Smooth muscle cell (in vitro differentiated cells): ENCODE measurements at regions not wholly inside any gene's neighbourhood (a gene's known extent, or its start where the extent isn't known, plus 50 kb on each side); places are given as distances from the start of the nearest gene placed in this dataset.

Experiments
- DNase-seq: peaks from one replicate; lab custom pipeline; 2025; ENCODE audit not compliant: unreplicated experiment; lab: John Stamatoyannopoulos, UW
- H2AFZ ChIP-seq: fragments of 200-600 bp; sonication (generic); 2 replicates; pipeline ENCODE4 v1.6.0; 2016; ENCODE audit warnings: antibody characterized with exemption, low read depth, mild to moderate bottlenecking
- H3F3A ChIP-seq: fragments of 200-600 bp; sonication (generic); 2 replicates; pipeline ENCODE4 v1.6.0; 2017; ENCODE audit warnings: antibody characterized with exemption, low read depth
- H3K27ac ChIP-seq: fragments of 200-600 bp; sonication (generic); 2 replicates; pipeline ENCODE4 v1.5.1; 2016; ENCODE audit warnings: low read depth, mild to moderate bottlenecking
- H3K27me3 ChIP-seq: fragments of 200-600 bp; sonication (generic); 2 replicates; pipeline ENCODE4 v1.6.1; 2016; ENCODE audit warnings: low read depth, mild to moderate bottlenecking
- H3K36me3 ChIP-seq: fragments of 200-600 bp; sonication (generic); 2 replicates; pipeline ENCODE4 v1.5.1; 2016; ENCODE audit warnings: low read depth
- H3K4me1 ChIP-seq: fragments of 200-600 bp; sonication (generic); 2 replicates; pipeline ENCODE4 v1.5.1; 2016; ENCODE audit warnings: low read depth
- H3K4me2 ChIP-seq: fragments of 200-600 bp; sonication (generic); 2 replicates; pipeline ENCODE4 v1.6.0; 2016; ENCODE audit warnings: mild to moderate bottlenecking
- H3K4me3 ChIP-seq: fragments of 200-600 bp; sonication (generic); 2 replicates; pipeline ENCODE4 v1.5.1; 2016; ENCODE audit warnings: mild to moderate bottlenecking
- H3K79me2 ChIP-seq: fragments of 200-600 bp; sonication (generic); 2 replicates; pipeline ENCODE4 v1.6.0; 2016; ENCODE audit warnings: low read depth, mild to moderate bottlenecking
- H3K9ac ChIP-seq: fragments of 200-600 bp; sonication (generic); 2 replicates; pipeline ENCODE4 v1.6.0; 2016; ENCODE audit warnings: low read depth
- H3K9me3 ChIP-seq: fragments of 200-600 bp; sonication (generic); replicated peaks from 2 replicates; pipeline ENCODE4 v1.5.1; 2016; ENCODE audit warnings: low read depth
- H4K20me1 ChIP-seq: fragments of 200-600 bp; sonication (generic); 2 replicates; pipeline ENCODE4 v1.6.0; 2016; ENCODE audit warnings: low read depth
- WGBS: methylation state at CpG from one replicate; pipeline ENCODE4 v1.1.7; 2016; ENCODE audit warnings: low lambda C conversion rate; 5-methylcytosine and 5-hydroxymethylcytosine counted together
- TF ChIP-seq, protein P1 (sequence below): fragments of 200-600 bp; sonication (generic); IDR thresholded peaks from 2 replicates; pipeline ENCODE4 v1.5.1; 2017; ENCODE audit warnings: borderline replicate concordance, mild to moderate bottlenecking, antibody characterized with exemption; ENCODE audit not compliant: insufficient read depth, poor library complexity, severe bottlenecking

DNA sequence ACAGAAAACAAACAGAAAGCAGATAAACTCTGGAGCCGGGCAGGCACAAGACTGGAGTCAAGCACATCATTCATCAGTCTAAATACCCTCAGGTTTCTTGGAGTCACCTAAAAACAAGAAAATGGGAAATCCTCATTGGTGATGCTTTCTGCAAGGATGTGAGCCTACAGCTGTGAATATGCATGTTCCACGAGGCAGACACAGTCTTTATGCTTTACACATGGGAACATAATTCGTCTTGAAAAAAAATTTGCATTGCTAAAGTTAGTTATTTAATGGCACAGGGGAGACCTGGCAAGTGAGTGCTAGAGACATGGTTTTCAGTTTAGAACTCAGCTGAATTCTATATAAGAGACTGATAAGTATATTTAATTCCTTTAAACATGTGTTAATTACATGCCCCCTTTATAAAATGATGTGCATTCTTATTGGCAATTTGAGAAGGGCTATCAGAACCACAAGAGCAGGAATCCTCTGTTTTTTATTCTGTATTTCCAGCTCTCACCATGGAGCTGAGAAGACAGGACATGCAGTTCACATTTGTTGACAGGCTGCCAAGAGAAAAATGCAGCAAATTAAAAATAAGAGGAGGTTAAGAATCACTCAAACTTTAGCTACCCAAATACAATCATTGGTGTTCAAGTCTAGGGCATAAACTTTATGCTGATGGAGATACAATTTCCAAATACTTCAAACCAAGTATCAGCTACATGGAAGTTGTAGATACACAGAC is 438.0 kb upstream of the MPDZ start:
- H2AFZ ChIP-seq, result peak overlapping the region; percentile 37
- TF ChIP-seq, protein P1, sequence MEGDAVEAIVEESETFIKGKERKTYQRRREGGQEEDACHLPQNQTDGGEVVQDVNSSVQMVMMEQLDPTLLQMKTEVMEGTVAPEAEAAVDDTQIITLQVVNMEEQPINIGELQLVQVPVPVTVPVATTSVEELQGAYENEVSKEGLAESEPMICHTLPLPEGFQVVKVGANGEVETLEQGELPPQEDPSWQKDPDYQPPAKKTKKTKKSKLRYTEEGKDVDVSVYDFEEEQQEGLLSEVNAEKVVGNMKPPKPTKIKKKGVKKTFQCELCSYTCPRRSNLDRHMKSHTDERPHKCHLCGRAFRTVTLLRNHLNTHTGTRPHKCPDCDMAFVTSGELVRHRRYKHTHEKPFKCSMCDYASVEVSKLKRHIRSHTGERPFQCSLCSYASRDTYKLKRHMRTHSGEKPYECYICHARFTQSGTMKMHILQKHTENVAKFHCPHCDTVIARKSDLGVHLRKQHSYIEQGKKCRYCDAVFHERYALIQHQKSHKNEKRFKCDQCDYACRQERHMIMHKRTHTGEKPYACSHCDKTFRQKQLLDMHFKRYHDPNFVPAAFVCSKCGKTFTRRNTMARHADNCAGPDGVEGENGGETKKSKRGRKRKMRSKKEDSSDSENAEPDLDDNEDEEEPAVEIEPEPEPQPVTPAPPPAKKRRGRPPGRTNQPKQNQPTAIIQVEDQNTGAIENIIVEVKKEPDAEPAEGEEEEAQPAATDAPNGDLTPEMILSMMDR, result no peak
- WGBS, result 56% methylated on average over 3 of the region's 3 CpGs
- no peaks in the 10 kb centered on the region for H3K4me1 ChIP-seq
- H3K9me3 ChIP-seq, result peaks cover 5% of the 10 kb centered on the region
- H3K36me3 ChIP-seq, result no peaks in the 10 kb centered on the region
- no peaks in the 10 kb centered on the region for H3K27me3 ChIP-seq
- H4K20me1 ChIP-seq, result no peaks in the 10 kb centered on the region
- no peaks in the 10 kb centered on the region for H3F3A ChIP-seq
- H3K79me2 ChIP-seq, result no peaks in the 10 kb centered on the region
- H3K27ac ChIP-seq, result no peak overlapping the region
- no peak overlapping the region for H3K4me3 ChIP-seq
- H3K9ac ChIP-seq, result no peak overlapping the region
- H3K4me2 ChIP-seq, result peak overlapping the region; percentile 25
- DNase-seq, result no peak

DNA sequence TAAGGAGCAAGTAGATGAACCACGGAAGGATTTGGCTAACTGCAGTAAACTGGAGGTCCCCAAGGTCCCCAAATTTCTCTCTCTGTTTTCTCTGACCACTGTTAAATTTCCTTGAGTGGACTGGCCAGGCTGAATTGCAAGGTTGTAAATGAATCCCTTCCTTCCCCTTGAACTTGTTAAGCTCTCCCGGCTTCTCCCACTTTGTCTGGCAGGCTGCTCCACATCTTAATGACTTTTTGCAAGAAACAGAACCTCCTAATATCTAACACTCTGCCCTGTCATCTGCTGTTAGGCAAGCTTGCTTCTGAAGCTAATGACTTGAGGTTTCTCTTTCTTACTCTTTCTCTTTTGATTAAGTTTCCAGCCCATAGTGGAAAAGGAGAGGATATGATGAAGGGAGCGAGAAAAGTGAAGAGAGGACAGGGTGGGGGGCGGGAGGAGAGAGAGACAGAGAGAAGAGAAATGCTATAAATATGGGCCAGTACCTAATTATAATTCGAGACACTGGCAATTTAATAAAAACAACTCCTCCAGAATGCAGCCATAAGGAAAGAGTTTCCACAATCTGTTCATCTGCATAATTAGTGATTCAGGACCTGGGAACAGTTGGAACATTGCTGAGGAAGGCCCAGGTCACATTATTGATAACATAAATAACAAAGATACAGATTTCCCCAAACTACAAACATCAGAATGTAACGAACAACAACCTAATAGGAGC is 437.3 kb upstream of the MPDZ start:
- H3K4me1 ChIP-seq, result no peaks in the 10 kb centered on the region
- H3K27ac ChIP-seq, result no peak overlapping the region
- no peak overlapping the region for H3K4me3 ChIP-seq
- 62% methylated on average over 6 of the region's 6 CpGs for WGBS
- TF ChIP-seq, protein P1, result no peak
- H3K9me3 ChIP-seq, result no peaks in the 10 kb centered on the region
- no peaks in the 10 kb centered on the region for H3K79me2 ChIP-seq
- no peak for DNase-seq
- peak overlapping the region; percentile 37 for H2AFZ ChIP-seq
- H3K9ac ChIP-seq, result no peak overlapping the region
- no peaks in the 10 kb centered on the region for H3K36me3 ChIP-seq
- no peaks in the 10 kb centered on the region for H4K20me1 ChIP-seq
- H3F3A ChIP-seq, result no peaks in the 10 kb centered on the region
- no peaks in the 10 kb centered on the region for H3K27me3 ChIP-seq
- no peak overlapping the region for H3K4me2 ChIP-seq

DNA sequence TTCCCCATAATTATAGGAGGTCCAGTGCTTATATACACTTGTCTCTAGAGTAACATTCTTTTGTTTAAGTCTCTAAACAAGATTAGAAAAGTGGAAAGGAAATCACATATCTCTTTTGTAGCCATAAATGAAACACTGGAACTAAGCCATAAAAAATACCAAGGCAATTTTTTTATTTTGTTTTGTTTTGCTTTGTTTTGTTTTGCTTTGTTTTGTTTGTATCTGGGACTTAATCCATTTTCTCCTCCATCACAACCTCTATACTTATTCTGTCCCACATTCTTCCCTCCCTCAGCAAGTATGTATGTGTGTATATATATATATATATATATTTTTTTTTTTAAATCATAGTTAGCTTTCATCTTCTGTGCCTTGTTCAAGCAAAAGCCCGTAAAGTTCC is 436.6 kb upstream of the MPDZ start:
- DNase-seq, result no peak
- H3K79me2 ChIP-seq, result no peaks in the 10 kb centered on the region
- no peak overlapping the region for H3K4me3 ChIP-seq
- no peaks in the 10 kb centered on the region for H3K27me3 ChIP-seq
- no peaks in the 10 kb centered on the region for H3K9me3 ChIP-seq
- no peaks in the 10 kb centered on the region for H4K20me1 ChIP-seq
- no peaks in the 10 kb centered on the region for H3K4me1 ChIP-seq
- no peak overlapping the region for H3K4me2 ChIP-seq
- no peaks in the 10 kb centered on the region for H3K36me3 ChIP-seq
- H3F3A ChIP-seq, result no peaks in the 10 kb centered on the region
- H3K9ac ChIP-seq, result no peak overlapping the region
- H3K27ac ChIP-seq, result no peak overlapping the region
- TF ChIP-seq, protein P1, result no peak
- WGBS, result 81% methylated on average over 1 of the region's 1 CpG
- H2AFZ ChIP-seq, result no peak overlapping the region
